ENCODE measurements at regions not wholly inside any gene's neighbourhood (a gene's known extent, or its start where the extent isn't known, plus 50 kb on each side); places are given as distances from the start of the nearest gene placed in this dataset.

DNA sequence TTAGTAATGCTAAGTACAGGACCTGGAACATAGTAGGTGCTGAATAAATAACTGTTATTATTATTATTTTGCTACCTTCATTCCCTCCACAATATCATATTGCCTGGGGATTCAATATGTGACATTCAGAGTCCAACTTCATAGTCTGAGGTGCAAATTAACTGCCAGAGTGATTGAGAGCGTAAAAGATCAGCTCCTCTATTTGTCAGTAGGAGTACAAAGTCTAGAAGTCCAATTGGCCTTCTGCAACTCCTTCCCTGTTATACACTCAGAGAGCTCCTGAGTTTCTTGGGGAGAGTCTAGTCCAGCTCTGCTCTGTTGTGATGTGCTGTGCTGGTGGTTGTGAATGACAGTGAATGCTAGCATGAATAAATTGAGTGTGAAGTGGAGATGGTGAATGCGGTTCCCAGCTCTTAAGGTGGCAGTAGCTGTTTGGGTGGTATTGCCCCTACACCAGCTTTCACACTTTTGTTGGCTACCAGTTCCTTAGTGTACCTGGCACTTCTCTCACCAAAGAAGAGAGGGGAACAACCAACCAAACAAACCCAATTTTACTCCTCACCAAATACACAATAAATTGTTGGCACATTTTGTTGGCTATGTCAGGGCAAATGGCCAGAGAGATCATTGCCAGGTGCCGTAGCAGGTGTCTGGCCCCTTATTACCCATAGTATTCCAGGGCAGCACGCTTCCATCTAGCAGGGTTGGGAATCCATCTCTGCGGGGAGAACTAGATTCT, 270.1 kb upstream of the TBL1XR1 start:
- intact Hi-C loops (cut with micrococcal nuclease; ENCODE audit: unreplicated experiment): no loop called here
- Mint-ChIP-seq H3K4me1 (ENCODE audit: low read depth, unreplicated experiment) (peaks cover 16% of the 10 kb centered on the region), H3K9me3 (ENCODE audit: unreplicated experiment) (no peaks in the 10 kb centered on the region), H3K27me3 (ENCODE audit: insufficient read depth, unreplicated experiment) (no peaks in the 10 kb centered on the region), H3K36me3 (ENCODE audit: insufficient read depth, unreplicated experiment) (no peaks in the 10 kb centered on the region), H3K4me3 (ENCODE audit: unreplicated experiment) (no peak overlapping the region), H3K27ac (ENCODE audit: unreplicated experiment) (no peak overlapping the region)
- no peaks in the 10 kb centered on the region for H3K9me3 ChIP-seq
- CTCF ChIA-PET: no interaction called here
- no peaks in the 10 kb centered on the region for H3K4me1 ChIP-seq
- TF ChIP-seq, protein P1, sequence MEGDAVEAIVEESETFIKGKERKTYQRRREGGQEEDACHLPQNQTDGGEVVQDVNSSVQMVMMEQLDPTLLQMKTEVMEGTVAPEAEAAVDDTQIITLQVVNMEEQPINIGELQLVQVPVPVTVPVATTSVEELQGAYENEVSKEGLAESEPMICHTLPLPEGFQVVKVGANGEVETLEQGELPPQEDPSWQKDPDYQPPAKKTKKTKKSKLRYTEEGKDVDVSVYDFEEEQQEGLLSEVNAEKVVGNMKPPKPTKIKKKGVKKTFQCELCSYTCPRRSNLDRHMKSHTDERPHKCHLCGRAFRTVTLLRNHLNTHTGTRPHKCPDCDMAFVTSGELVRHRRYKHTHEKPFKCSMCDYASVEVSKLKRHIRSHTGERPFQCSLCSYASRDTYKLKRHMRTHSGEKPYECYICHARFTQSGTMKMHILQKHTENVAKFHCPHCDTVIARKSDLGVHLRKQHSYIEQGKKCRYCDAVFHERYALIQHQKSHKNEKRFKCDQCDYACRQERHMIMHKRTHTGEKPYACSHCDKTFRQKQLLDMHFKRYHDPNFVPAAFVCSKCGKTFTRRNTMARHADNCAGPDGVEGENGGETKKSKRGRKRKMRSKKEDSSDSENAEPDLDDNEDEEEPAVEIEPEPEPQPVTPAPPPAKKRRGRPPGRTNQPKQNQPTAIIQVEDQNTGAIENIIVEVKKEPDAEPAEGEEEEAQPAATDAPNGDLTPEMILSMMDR (IDR thresholded peaks at IDR 0.05; ENCODE audit: insufficient read depth in 1 of 2, low read depth in 1 of 2, low read length in 1 of 2, severe bottlenecking in 1 of 2, unreplicated experiment in 1 of 2): no peak
- no peak for DNase-seq
- H3K4me3 ChIP-seq (ENCODE audit: low read depth, low read length): no peak overlapping the region
- H3K27me3 ChIP-seq (replicated peaks; ENCODE audit: control insufficient read depth, insufficient read depth, low read length): no peaks in the 10 kb centered on the region
- no TSS peak for BruUV-seq (replicated peaks)
- H3K36me3 ChIP-seq (ENCODE audit: control insufficient read depth, insufficient read depth, low read length): no peaks in the 10 kb centered on the region
- POLR2A ChIA-PET: no interaction called here

DNA sequence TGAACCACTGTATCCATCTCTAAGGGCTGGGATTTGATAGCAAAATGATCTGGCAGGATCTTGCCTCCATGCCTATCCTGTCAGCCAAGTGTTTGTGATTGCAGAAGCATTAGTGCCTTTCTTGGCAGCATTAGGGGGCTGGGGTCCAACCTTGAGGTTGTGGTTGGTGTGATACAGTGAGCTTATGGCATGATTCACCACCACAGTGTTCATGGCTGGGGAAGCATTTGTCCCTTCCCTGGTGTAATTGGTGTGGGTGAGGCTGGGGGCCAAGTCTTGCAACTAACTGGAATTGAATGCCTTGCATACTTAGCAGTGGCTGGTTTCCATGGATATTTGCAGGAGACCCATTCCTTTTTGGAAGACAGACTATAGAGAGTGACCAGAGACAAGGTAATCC, 271.0 kb upstream of the TBL1XR1 start:
- Histone ChIP-seq H3K4me3 (ENCODE audit: low read depth, low read length) (no peak overlapping the region), H3K27me3 (replicated peaks; ENCODE audit: control insufficient read depth, insufficient read depth, low read length) (no peaks in the 10 kb centered on the region), H3K4me1 (no peaks in the 10 kb centered on the region), H3K36me3 (ENCODE audit: control insufficient read depth, insufficient read depth, low read length) (no peaks in the 10 kb centered on the region), H3K9me3 (no peaks in the 10 kb centered on the region)
- intact Hi-C loops (cut with micrococcal nuclease; ENCODE audit: unreplicated experiment): no loop called here
- CTCF ChIA-PET: no interaction called here
- H3K36me3 Mint-ChIP-seq (ENCODE audit: insufficient read depth, unreplicated experiment): no peaks in the 10 kb centered on the region
- H3K4me3 Mint-ChIP-seq (ENCODE audit: unreplicated experiment): no peak overlapping the region
- no peaks in the 10 kb centered on the region for H3K9me3 Mint-ChIP-seq (ENCODE audit: unreplicated experiment)
- no peaks in the 10 kb centered on the region for H3K27me3 Mint-ChIP-seq (ENCODE audit: insufficient read depth, unreplicated experiment)
- TF ChIP-seq, protein P1 (IDR thresholded peaks at IDR 0.05; ENCODE audit: insufficient read depth in 1 of 2, low read depth in 1 of 2, low read length in 1 of 2, severe bottlenecking in 1 of 2, unreplicated experiment in 1 of 2): no peak
- no TSS peak for BruUV-seq (replicated peaks)
- no peak for DNase-seq
- POLR2A ChIA-PET: no interaction called here
- peaks cover 16% of the 10 kb centered on the region for H3K4me1 Mint-ChIP-seq (ENCODE audit: low read depth, unreplicated experiment)
- no peak overlapping the region for H3K27ac Mint-ChIP-seq (ENCODE audit: unreplicated experiment)

DNA sequence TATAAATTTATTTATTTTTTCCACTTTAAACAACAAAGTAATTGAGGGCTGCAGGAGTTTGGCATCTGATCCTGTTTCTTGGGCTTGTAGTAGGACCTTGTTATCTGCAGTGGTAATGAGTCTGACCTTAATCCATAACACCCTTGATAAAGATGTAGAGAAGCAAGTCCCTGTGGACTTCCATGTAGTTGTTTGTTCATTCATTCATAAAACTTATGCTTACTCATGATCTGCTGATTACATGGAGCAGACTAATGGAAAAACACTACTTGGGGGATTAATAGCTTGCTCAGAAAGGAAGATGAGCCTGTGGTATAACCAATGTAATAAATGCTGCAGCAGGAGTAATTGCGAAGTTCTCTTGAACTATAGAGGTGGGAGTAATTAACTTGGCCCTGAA, 271.5 kb upstream of the TBL1XR1 start:
- POLR2A ChIA-PET: no interaction called here
- intact Hi-C loops (cut with micrococcal nuclease; ENCODE audit: unreplicated experiment): no loop called here
- Mint-ChIP-seq H3K27me3 (ENCODE audit: insufficient read depth, unreplicated experiment) (no peaks in the 10 kb centered on the region), H3K9me3 (ENCODE audit: unreplicated experiment) (no peaks in the 10 kb centered on the region), H3K4me1 (ENCODE audit: low read depth, unreplicated experiment) (peaks cover 16% of the 10 kb centered on the region), H3K36me3 (ENCODE audit: insufficient read depth, unreplicated experiment) (no peaks in the 10 kb centered on the region), H3K27ac (ENCODE audit: unreplicated experiment) (no peak overlapping the region), H3K4me3 (ENCODE audit: unreplicated experiment) (no peak overlapping the region)
- BruUV-seq (replicated peaks): no TSS peak
- no peak overlapping the region for H3K4me3 ChIP-seq (ENCODE audit: low read depth, low read length)
- H3K9me3 ChIP-seq: no peaks in the 10 kb centered on the region
- H3K27me3 ChIP-seq (replicated peaks; ENCODE audit: control insufficient read depth, insufficient read depth, low read length): no peaks in the 10 kb centered on the region
- CTCF ChIA-PET: no interaction called here
- TF ChIP-seq, protein P1 (IDR thresholded peaks at IDR 0.05; ENCODE audit: insufficient read depth in 1 of 2, low read depth in 1 of 2, low read length in 1 of 2, severe bottlenecking in 1 of 2, unreplicated experiment in 1 of 2): no peak
- no peaks in the 10 kb centered on the region for H3K36me3 ChIP-seq (ENCODE audit: control insufficient read depth, insufficient read depth, low read length)
- DNase-seq: no peak
- H3K4me1 ChIP-seq: no peaks in the 10 kb centered on the region

All from Caco-2 (cell line).